ENCODE measurements at regions not wholly inside any gene's neighbourhood (a gene's known extent, or its start where the extent isn't known, plus 50 kb on each side); places are given as distances from the start of the nearest gene placed in this dataset.

DNA sequence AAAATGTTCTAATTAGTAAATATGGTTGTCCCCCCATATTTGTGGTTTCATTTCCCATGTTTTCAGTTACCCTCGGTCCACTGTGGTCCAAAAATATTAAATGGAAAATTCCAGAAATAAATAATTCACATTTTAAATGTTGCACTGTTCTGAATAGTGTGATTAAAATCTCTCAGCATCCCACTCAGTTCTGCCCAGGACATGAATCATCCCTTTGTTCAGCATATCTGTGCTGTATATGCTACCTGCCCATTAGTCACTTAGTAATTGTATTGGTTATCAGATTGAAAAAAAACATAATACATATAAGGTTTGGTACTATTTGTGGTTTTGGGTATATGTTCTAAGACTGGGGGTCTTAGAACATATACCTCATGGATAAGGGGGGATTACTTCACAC is 55.1 kb upstream of the NXF3 start:
- DNase-seq (ENCODE audit: low read depth), result no peak

More for the DNA sequence above, 55.1 kb upstream of the NXF3 start:
- TF ChIP-seq, protein P1, sequence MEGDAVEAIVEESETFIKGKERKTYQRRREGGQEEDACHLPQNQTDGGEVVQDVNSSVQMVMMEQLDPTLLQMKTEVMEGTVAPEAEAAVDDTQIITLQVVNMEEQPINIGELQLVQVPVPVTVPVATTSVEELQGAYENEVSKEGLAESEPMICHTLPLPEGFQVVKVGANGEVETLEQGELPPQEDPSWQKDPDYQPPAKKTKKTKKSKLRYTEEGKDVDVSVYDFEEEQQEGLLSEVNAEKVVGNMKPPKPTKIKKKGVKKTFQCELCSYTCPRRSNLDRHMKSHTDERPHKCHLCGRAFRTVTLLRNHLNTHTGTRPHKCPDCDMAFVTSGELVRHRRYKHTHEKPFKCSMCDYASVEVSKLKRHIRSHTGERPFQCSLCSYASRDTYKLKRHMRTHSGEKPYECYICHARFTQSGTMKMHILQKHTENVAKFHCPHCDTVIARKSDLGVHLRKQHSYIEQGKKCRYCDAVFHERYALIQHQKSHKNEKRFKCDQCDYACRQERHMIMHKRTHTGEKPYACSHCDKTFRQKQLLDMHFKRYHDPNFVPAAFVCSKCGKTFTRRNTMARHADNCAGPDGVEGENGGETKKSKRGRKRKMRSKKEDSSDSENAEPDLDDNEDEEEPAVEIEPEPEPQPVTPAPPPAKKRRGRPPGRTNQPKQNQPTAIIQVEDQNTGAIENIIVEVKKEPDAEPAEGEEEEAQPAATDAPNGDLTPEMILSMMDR (conservative IDR thresholded peaks at IDR 0.05; ENCODE audit: control insufficient read depth, insufficient read depth, low read depth, low read length), result no peak
- no peak overlapping the region for H3K4me3 ChIP-seq (ENCODE audit: control insufficient read depth, low read depth, low read length)

Data from fibroblast of mammary gland (primary cell).